HG03432 (cell line): ENCODE measurements at regions not wholly inside any gene's neighbourhood (a gene's known extent, or its start where the extent isn't known, plus 50 kb on each side); places are given as distances from the start of the nearest gene placed in this dataset.

Source experiments
- ATAC-seq: cut with Tn5 transposase; IDR thresholded peaks from one replicate; pipeline ENCODE4 v1.9.1; 2021; ENCODE audit warnings: mild to moderate bottlenecking, moderate library complexity; ENCODE audit not compliant: unreplicated experiment

DNA sequence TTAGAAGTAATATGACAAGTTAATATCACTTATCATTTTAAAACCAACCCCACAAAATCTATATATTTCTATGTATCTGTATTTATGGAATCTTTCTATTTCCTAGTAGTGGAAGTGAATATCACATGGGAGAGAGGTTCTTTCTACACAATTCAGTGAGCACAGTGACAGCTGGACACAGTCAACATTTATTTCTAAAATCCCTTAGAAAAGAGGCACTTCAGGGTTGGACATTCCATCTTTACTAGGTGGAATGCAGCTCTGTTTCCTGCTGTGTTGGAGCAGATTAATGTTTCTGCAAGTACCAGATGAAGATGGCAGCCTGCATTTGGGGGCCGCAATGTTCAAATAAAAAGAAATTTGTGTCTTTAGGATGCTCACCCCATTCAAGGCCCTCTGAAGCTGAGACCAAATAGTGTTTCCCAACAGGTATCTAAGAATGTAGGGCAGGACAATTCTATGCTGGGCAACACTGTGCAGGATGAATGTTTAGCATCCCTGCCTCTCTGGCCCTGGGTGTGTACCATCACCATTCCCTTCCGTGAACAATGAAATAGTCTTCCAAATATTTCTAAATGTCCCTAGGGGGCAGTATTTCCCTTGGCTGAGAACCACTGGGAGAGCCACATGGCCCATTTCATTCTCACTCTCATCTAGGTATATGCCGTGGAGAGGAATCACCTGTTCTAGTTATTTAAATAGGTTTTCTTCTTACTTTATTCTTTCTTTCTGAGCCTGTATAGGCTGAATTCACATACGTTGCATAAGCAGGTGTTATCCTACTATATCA, 394.8 kb downstream of the PRDM2 start:
- no peak for ATAC-seq

DNA sequence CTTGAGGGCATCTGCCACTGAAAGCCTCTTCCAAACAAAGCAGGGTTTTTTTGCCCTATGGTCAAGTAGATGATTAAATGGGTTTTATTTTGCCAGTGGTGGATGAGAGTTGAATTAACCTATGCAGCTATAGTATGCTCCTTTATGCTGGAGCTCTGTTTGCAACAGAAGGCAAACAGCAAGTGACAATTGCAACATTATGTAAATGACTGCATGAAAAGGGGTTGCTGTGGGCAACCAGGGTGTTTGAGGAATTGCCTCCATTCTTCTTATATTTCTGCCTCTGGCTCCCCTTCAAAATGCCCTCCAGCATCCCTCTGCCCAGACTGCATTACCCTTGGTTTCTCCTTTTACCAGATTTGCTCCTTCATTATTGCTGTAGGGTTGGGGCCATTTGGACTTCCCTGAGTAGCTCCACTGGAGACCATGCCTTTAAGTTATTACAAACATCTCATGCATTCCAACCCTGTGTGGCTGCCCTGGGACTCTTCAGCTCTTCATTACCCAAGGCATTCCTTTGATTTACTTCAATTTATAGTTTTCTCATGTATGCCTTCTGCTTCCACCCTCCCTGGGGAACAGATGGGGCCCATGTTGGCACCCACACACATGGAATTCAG, 398.4 kb downstream of the PRDM2 start:
- ATAC-seq = no peak

DNA sequence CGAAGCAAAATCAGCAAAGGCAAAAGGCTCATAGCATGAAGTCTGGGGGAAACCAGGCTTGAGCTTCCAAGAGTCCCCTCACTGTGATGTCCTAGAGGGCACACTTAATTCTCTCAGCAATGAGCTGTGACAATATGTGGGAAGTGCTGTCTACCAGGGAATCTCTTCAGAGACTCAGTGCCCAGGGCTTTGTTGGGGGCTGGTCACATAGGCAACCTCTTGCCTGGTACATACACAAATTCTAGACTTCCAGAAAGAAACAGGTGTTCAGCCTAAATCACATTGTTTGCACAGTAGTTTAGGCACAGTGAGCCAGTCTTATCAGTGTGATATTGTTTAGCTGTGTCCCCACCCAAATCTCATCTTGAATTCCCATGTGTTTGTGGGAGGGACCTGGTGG, 400.5 kb downstream of the PRDM2 start:
- ATAC-seq = no peak

DNA sequence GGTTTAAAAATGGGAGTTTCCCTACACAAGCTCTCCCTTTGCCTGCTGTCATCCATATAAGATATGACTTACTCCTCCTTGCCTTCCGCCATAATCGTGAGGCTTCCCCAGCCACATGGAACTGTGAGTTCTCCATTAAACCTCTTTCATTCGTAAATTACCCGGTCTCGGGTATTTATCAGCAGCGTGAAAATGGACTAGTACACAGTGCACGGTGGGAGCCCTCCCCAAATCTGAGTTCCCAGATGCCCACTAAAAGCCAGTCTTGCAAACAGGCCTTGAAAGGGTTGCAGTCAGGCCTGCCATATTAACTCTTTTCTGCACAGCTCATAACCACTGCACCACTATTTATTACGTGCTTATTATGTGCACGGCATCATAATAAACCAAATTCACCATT, 400.9 kb downstream of the PRDM2 start:
- ATAC-seq = no peak

DNA sequence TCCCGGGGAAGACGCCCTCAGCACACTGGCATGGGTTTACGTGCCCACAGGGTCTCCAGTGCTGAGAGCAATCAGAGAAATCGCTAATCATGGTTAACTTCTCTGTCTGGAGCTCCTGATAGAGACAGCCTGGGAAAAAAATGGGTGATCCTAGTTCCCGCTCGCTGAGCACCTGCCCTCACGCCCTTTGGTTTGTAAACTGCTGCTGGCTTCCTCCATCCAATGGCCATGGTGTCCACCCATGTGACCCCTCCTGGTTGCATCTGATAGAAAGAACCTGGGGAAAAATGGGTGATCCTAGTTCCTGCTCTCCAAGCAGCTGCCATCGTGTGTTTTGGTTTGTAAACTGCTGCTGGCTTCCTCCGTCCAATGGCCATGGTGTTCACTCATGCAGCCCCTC, 402.2 kb downstream of the PRDM2 start:
- no peak for ATAC-seq

DNA sequence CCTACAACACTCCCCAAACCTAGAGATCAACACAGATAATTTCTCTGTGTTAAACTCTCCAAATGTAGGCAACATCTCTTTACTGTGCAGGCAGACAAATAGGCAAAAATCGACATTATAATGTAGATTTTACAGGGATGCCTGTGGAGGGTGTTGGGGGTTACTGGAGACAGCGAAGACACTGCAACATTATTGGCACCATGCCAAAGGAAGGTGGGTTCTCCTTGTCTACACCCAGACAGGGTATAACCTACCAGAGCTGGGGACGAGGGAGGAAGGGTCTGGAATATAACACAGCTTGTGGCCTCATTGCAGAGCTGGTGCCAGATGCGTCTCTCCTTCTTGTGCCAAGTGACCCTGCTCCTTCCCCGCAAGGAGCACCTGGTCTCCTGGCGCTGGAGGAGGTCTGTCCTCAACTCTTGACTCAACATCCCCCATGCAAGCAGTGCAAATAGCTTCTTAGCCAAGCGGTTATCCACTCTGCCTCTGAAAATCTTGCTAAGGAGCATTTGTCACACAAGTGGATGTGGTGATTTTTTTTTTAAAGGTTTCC, 404.0 kb downstream of the PRDM2 start:
- ATAC-seq = no peak

DNA sequence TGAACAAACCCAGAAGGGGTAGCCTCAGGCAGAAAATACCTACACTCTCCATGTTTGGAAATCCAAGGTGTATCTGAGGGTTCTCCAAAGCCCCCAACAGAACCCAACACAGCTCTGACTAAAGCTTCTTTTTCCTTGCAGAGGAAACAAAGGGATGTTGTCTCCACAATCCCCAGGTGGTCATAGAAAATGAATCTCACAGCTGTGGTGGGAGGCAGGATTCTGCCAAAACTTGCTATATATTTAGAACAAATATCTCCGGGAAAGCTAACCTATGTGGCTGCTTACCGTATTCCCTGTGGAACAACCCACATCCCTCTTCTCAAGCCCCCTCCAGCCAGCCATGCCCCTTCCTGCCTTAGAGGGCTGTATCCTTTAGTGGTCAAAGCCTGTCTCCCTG, 406.1 kb downstream of the PRDM2 start:
- no peak for ATAC-seq

DNA sequence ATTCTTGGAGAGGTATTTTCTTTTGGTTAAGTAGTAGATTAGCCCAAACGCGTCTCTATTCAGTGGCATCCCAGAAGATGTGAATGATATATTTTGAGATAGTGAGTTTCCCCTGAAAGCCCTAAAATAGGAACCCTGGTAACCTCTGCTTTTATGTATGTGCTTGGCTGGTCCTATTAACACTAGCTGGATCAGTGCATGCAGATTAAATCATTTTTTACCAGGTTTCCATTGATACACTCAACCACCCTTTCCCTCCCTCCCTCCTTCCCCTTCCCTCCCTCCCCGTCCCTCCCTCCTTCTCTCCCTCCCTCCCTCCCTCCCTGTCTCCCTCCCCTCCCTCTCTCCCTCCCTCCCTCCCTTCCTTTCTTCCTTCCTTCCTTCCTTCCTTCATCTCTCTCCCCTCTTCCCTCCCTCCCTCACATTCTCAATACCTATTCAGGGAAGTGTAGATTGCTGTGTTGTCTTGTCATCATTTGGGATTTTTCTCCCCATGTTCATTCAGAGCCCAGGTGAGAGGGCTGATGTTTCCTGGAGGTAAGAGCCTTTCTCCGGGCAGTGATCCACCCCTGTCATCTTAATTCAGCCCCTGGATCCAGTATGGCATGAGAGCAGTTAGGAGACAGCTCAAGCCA, 406.8 kb downstream of the PRDM2 start:
- ATAC-seq = no peak

DNA sequence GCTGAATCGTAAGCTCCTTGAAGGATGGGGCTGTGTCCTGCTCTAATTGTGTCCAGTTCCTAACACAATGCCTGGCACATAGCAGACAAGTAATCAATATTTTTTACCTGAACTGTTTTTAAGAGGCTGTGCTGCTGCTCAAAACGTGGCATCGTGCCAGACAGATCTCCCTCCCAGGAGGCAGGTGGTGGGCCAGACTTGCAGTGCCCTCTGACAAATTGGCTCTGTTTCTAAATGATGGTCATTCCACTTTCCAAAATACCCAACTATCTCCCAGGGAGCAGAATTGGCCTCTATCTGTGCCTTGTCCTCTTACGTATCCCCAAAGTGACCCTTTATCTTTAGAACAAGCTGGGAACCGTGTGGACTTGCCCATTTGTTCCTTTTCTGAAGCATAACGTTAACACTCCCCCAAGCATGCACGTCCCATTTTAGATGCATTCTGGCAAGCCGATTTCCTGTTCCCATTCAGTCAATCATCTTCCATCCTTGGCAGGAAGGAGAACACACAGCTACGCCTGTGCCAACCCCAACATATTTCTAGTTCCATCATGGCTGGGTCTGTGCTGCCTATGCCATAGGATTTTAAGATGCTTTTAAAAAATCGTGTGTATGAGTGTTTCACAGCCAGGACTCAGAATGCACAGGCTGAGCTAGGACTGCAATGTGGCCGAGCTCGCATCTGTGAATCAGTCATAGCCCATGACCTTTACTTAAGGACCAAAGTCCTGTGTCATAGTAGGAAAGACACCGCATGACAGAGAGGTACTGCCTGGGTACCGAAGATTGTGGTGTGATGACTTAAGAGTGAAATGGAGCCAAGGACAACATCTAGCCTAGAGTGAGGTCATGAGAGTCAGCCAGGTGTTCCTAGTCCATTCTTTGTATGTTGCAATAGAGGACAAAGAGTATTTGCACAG, 408.6 kb downstream of the PRDM2 start:
- ATAC-seq = no peak

DNA sequence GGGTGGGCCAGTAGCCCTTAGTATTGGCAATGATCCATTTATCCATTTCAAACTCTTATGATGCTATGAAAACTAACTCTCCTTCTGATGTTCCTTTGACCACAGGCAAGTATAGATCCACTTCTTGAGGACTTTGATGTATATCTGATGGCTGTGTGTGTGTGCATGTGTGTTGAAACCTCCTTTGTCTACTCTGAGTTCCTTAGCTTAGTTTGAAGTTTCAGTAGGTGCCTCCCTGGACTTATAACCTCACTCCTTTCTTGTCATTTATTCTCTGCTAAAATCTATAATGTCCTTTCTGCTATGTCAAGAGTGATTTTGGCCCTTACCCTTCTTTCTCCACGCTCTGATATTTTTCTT, 409.3 kb downstream of the PRDM2 start:
- ATAC-seq = no peak

DNA sequence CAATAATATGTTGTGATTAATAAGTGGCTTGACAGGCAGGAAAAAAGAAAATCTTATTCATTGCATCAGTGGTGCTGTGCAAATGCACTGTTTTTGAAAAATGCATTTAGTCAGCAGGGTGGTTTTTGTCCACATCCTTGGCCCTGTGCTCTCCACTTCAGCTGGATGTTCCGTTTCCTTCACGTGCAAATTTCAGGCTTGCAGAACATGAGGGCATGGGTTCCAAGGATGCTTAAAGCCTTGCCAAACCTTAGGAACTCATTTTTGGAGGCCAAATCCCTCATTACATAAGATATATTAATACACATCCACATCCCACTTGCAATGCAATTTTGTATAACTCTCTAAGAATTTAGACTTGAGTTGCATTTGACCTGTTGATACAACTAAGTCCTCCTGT, 410.1 kb downstream of the PRDM2 start:
- ATAC-seq = no peak

DNA sequence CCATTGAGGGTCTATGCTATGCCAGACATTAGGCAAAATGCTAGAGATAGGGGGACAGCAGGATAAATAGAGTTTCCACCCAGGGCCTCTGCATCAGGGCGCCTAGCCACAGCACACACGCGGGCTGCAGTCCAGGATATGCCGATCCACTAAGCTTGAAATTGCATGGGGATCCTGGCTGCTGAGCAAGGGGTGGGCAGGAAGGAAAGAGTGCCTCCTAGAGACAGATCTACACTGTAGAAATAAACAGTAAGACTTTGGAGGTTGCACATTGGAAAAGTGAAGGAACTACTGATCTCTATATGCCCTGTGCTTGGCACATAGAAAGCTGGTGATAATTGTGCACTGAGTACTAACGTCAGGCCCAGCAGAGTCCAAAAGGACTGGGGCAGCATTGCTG, 411.1 kb downstream of the PRDM2 start:
- ATAC-seq = no peak

DNA sequence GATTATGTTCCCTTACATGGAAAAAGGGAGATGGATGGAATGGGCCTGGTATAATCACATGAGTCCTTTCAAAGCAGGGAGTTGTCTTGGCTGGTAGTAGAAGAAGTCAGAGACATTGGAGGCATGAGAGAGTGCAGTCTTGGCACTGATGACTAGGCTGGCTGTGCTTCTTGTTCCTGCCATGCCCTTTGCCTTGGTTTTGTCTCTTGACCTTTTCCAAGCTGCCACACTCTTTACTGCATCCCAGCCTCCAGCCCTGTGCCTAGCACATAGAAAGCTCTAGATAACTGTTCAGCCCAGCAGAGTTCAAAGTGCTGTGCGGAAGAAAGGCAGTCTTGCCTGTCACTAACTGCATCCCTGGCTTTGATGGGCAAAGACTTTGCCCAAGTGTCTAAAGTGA, 412.6 kb downstream of the PRDM2 start:
- ATAC-seq = no peak

DNA sequence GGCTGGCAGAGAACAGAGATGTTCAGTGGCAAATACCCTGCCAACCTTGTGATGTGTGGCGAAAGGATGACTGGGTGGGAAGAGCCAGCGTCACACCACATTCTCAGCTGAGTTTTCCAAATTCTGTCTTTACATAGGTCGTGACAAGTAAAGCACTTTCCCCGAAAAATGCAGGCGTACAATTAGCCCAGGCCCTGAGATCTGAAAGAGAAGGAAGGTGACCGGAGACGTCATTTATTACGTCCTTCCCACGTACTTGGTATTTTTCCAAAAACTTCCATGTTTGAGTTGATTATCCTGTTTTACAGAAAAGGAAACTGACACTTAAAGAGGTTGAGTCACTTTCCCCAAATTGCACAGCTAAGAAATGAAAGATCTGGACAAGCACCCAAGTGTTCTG, 413.3 kb downstream of the PRDM2 start:
- no peak for ATAC-seq

DNA sequence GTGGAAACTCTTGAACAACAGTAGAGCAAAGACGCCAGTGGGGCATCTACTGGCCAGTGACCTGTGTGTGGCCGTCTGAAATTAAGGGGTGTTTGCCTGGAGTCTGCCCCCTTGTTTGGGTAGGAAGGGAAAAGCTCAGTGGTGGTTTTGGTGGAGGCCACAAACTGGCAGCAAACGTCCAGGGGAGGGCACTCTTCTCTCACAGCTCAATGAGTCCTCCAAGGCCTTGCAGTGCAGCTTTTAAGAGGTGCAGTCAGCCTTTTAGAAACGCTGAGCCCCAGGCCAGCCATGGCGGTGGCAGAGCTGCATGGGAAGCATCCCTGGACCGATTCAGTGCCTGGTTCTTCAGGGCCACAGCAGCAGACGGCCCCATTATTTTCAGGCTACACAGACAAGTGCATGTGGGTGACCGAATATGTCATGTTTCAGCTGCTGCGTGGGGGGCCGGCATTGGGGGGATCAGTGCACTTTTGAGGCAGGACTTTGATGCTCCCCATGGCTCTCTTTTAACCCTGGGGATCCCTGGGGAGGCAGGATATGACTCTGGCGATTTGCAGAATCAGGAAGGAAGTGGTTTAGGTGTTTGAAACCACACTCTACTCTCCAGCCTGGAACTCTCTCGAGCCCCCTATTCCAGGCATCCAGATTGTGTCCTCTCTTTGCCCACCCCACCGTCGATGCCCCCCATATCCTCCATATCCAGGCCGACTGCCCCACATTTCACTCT, 414.0 kb downstream of the PRDM2 start:
- ATAC-seq = no peak

DNA sequence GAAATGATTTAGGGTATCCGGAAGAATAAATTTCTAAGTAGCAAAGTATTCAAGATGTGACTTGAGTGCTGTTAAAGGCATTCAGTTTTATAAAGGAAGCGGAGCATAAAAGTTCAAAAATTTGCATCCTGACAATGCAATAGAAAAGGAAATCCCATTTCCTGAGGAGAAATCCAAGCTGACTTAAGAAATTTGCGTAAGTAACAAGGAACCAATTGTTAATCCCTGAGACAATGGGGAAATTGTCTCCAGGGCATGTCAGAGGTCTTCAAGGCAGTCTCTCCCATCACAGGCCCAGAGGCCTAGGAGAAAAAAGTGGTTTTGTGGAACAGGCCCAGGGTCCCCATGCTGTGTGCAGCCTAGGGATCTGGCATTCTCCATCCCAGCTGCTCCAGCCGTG, 416.0 kb downstream of the PRDM2 start:
- ATAC-seq = no peak

DNA sequence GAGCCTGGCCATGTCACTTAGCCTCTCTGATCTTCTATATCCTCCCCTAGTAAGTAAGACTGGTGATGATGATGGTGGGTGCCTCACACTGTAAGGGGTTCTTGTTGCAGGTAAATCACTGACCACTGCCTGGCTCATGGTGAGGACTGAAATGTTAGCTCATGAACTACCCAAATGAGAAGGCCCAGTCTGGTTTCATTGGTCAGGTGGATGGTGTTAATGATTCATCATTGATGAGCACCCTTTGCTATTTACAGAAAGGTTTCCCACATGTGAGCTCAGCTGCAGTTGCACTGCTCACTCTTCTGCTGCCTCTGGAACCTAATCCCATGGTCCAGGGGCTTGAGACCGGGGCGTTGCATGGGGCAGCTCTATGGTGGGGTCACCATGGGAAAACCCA, 417.7 kb downstream of the PRDM2 start:
- ATAC-seq = no peak

DNA sequence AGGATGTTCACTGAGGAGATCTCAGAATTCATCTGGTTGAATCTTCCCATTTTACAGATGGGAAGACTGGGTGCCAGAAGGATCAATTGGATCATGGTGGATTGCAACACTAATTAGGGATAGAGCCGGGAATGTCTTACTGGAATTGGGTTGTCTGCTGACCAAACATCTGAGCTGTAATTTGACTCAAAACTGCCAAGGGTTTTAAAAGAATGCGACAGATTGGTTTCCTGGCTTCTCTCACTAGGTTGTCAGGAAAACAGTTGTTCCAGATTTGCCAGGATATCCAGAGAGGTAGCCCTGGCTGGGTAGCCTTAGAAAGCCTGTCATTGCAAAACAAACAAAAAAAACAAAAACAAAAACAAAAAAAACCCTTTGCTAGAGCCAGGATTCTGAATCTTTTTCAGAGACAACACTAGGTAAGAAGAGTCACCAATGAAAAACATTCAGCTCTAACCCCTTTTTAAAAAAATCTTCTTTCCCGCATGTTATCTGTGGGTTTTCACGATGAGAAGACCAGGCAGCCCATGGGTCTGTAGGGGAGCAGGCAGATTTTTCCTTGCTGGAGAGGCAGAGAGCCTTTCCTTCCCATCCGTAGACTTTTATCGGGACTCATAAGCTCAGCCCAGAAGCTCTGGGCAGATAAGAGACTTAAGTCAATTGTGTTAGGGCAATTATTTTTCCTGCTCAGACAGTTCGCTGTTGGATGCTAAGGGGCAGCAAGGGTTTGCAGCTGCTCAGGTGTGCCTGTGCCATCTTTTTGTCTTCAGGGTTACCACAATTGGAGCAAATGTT, 418.9 kb downstream of the PRDM2 start:
- no peak for ATAC-seq

DNA sequence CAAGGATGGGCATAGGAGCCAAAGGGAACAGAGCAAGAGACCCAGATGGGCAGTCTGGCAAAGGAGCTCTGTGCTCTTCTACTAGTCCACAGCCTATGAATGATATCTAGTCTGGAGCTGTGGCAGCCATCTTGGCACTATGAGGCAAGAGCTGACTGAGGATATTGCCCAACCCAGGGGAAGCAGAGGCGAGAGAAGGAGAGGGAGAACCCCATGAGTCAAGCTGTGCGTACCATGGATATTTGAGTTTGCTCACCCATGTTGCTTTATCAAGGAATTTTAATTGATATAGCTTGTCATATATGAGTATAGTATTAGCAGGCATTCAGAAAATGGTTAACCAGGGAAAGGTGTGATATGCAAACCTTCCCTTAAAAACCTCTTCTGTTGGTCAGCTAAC, 420.9 kb downstream of the PRDM2 start:
- no peak for ATAC-seq

DNA sequence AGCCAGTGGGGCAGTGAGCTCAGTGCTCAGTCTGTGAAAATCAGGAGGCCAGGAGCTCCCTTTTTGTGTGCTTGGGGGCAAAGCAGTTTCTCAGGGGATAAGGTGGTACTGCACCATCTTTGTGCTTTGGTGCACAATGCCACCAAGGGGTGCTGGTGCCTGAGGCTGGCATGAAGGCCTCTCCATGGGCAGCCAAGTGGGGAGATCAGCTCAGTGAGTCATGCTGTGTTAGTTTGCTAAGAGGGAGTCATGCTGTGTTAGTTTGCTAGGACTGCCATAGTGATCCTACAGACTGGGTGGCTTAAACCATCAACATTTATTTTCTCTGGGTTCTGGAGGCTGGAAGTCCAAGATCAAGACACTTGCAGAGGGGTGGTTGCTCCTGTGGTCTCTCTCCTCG, 428.1 kb downstream of the PRDM2 start:
- ATAC-seq = no peak
